HEK293T (cell line): ENCODE measurements at regions not wholly inside any gene's neighbourhood (a gene's known extent, or its start where the extent isn't known, plus 50 kb on each side); places are given as distances from the start of the nearest gene placed in this dataset.

Experiments
- BHLHE40 ChIP-seq: fragments of 450-650 bp; IDR thresholded peaks from 2 replicates; pipeline ENCODE4 v1.6.1; 2016; ENCODE audit warnings: mild to moderate bottlenecking, moderate library complexity, borderline replicate concordance
- CTBP1 ChIP-seq: fragments of 450-650 bp; IDR thresholded peaks from 2 replicates; pipeline ENCODE4 v1.6.1; 2016; ENCODE audit warnings: borderline replicate concordance
- L3MBTL2 ChIP-seq: fragments of 450-650 bp; conservative IDR thresholded peaks from 2 replicates; pipeline ENCODE4 v1.6.1; 2016; ENCODE audit warnings: mild to moderate bottlenecking
- LEF1 ChIP-seq: fragments of 450-650 bp; IDR thresholded peaks from 2 replicates; pipeline ENCODE4 v1.6.1; 2017; ENCODE audit warnings: mild to moderate bottlenecking, borderline replicate concordance

DNA sequence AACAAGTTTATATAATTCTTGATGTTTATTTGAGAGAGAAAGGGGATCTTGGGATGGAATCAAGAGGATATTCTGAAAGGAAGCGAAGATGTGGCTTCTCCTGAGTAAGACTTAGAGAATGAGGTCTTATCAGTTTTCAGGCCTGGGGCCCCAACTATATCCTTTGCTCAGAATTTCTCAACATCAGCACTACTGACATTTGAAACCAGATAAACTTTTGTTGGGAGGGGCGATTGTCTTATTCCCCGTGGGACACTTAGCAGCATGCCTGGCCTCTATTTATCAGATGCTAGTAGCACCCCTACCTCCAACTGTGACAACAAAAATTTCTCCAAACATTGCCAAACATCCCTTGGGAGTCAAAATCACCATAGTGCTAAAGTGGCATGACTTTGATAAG lies 567.7 kb downstream of the MAT2B start:
- TF ChIP-seq BHLHE40: no peak
- TF ChIP-seq L3MBTL2: no peak
- TF ChIP-seq CTBP1: no peak
- no peak for TF ChIP-seq LEF1
